M059J (cell line): ENCODE measurements at regions not wholly inside any gene's neighbourhood (a gene's known extent, or its start where the extent isn't known, plus 50 kb on each side); places are given as distances from the start of the nearest gene placed in this dataset.
"Not testable (repeated sequence)": the region's sequence is repeated elsewhere in the genome, so short reads cannot be mapped to it uniquely, and the experiment has no call there.

ENCODE experiments used
- DNase-seq: peaks from one replicate; pipeline ENCODE4 v3.0.0-alpha.2; 2012; ENCODE audit warnings: low read depth

DNA sequence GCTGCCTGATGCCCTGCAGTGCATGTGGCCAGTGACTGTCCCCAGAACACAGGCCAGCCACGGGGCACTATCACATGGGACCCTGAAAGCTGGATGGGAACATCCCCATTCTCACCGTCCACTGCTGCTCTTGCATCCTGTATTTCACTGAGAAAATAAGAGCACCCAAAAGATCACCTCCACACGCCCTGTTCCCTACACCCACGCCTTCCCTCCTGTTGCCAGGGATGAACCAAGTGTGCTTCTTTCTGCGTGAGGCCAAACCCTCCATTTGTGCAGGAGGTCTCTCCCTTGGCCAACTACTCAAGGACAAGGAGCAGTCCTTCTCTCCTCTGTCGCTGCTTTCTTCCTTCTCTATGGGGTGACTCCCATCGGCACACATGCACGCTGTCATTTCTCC is 118.3 kb downstream of the LRRC37A3 start:
- DNase-seq = not testable (repeated sequence)

DNA sequence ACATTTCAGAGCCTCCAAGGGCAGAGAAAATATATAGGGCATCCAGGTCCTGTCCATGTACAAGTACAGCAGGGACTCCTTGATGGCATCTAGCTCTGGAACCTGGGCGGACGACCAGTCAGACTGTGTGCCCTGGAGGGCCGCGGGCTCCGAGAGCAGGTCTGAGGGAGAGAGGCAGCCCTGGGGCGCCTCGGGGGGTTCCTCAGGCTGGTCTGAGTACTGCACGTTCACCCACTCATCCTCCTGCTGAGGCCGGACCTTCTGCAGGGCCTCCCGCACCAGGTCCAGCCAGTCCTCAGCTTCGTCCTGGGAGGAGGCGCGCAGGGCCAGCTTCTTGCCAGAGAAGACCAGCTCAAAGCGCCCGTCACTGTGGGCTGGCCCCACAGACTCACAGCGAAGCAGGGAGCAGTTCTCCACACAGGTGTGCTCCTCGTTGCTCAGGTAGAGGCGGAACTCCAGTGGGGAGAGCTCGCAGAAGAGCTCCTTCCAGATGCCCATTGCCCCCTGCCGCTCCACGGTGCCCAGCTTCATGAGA is 118.8 kb downstream of the LRRC37A3 start:
- DNase-seq = not testable (repeated sequence)

- not testable (repeated sequence) for DNase-seq
Observed at GRCh38 chr17:64799543-64800188, 119.6 kb downstream of the LRRC37A3 start.

DNA sequence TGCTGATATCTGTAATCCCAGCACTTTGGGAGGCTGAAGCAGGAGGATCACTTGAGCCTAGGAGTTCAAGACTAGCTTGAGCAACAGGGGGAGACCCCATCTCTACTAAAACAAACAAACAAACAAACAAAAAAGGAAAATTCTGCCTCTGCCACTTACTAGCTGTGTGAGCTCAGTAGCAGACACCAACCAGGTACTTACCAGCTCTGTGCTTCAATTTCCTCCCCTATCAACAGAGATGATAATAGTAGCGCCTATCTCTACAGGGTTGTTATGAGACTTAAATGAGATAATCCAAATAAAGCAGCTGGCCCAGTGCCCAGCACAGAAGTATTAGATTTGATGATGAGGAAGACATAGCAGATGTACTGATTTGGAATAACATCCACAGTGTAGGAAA is 120.3 kb downstream of the LRRC37A3 start:
- not testable (repeated sequence) for DNase-seq

DNA sequence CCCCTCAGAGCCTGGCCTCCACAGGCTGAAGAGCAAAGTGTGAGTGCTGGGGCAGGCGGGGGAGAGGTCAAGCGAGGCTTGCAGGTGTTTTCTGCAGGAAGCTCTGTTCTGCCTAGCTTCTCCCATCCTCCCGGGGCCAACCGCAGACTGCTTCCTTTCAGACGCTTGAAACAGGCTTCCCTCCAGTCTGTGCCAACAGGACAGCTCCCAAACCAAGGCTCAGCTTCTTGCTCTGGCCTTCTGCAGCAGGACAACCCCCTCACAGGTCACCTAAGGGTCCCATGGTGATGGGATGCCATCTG is 120.8 kb downstream of the LRRC37A3 start:
- not testable (repeated sequence) for DNase-seq

- not testable (repeated sequence) for DNase-seq
Observed at GRCh38 chr17:64797746-64798488, 121.4 kb downstream of the LRRC37A3 start.

DNA sequence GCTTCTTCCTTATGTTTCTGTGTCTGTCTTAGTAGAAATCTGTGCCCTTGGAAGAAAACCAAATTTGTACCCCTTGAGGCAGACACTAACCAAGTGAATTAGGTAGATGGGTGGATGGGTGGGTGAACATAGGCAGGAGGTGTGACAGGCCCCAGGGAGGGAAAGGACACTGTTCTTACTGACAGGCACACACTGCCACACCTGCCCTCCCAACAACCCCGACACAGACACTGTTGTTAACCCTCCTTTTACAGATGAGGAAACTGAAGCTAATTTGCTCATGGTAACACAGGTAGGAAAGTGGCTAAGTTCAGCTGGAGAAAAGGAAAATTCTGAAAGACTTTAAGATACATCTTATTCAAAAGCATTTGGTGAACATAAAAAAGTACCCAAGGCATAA is 123.9 kb downstream of the LRRC37A3 start:
- DNase-seq = not testable (repeated sequence)

DNA sequence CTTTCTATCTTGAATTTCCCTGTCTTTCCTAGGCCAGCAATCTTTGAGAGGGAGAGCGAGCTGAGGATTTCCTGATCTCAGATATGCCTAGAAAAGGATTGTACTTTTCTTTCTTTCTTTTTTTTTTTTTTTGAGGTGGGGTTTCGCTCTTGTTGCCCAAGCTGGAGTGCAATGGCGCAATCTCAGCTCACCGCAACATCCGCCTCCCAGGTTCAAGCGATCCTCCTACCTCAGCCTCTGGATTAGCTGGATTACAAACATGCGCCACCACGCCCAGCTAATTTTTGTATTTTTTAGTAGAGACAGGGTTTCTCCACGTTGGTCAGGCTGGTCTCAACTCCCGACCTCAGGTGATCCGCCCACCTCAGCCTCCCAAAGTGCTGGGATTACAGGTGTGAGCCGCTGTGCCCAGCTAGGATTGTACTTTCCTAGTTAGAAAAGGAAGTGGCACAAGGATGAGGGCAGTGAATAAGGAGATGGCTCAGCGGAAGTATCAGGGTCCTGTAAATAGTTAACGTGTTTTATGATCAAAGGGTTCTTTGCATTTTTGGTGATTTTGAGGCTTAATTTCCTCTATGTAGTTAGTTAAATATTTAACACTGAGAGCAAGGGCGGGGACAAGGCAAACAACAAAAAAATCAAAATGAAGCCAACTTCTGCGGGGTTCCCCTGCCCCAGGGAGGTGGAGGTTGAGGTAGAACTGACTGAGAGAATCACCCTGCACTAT is 124.6 kb downstream of the LRRC37A3 start:
- DNase-seq = not testable (repeated sequence)

- not testable (repeated sequence) for DNase-seq
Observed at GRCh38 chr17:64794113-64794512, 125.2 kb downstream of the LRRC37A3 start.

GRCh38 chr17:64792793-64793575 is 126.3 kb downstream of the LRRC37A3 start:
- DNase-seq = peak; percentile 79

- not testable (repeated sequence) for DNase-seq
Observed at GRCh38 chr17:64792276-64792675, 127.0 kb downstream of the LRRC37A3 start.

GRCh38 chr17:64791691-64792090 is 127.6 kb downstream of the LRRC37A3 start:
- DNase-seq = not testable (repeated sequence)

- DNase-seq = not testable (repeated sequence)
Observed at GRCh38 chr17:64791226-64791625, 128.1 kb downstream of the LRRC37A3 start.

DNA sequence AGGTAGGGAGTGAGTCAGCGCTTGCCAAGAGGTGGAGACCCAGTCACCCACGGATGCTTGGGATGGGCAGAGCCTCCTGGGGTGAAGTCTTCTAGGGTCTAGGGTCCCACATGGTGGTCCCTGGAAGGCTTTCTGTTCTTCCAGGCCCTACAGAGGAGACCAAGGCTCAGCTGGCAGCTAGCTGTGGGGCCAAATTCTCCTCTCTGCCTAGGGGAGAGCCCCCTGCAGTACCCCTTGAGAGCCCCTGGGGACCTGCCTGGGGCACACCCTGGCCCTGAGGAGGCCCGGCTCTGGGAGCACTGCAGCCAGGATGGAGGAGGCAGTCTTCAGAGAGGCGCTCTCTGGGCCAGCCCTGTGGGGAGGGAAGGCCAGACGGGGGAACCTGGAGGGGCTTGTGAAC is 128.6 kb upstream of the SMURF2 start:
- not testable (repeated sequence) for DNase-seq

- not testable (repeated sequence) for DNase-seq
Observed at GRCh38 chr17:64790193-64790592, 128.1 kb upstream of the SMURF2 start.

- not testable (repeated sequence) for DNase-seq
Observed at GRCh38 chr17:64789061-64789445, 126.9 kb upstream of the SMURF2 start.

DNA sequence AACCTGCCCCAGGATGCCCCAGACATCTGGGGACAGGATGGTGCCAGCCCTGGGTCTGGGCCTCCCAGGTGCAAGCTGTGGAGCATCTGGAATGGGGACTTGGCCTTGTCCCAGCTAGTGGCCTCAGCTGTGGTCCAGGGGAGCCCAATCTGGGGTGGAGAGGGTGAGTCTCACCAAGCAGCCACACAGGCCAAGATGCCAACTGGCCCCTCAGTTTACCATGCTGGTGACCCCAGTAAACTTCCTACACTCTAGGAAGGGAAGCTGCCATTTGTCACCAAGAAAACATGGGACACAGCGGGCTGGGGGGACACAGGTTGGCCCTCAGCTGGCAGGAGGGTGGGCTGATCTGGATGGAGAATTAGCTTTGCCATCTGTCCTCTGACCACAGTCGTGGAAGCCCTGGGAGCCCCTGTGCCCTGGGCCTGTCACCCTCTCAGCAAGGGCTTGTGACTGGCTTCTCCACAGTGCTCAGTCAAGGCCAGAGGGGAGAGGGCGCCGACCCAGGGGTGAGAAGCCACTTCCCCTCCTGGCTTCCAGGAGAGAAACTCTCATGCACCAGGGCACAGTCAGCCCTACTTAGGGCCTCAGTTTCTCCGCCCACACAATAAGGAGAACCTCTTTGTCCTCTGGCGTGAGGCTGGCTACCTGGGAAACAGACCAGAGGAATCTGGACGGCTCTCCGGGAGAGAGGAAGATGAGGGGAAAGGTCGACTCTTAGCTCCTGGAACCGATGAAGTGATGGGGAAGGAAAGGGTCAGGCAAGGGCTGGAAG is 126.4 kb upstream of the SMURF2 start:
- no peak for DNase-seq

DNA sequence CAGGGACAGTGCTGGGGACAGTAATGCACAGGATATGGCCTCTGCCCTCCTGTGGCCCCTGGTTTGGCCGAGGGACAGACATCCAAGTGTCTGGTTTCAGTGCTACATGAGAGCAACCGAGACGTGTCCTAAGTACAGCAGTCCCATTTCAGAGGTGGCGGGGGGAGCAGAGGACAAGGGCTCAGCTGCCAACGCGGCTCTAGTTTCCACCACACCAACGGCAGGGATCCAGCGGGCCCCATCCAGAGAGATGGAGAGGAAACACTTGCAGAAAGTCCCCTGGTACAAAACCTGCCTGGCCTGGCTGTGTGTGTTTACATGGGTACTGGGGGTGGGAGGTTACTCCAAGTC is 125.8 kb upstream of the SMURF2 start:
- DNase-seq = no peak

- no peak for DNase-seq
Observed at GRCh38 chr17:64787255-64787920, 125.3 kb upstream of the SMURF2 start.

- no peak for DNase-seq
Observed at GRCh38 chr17:64786337-64786736, 124.2 kb upstream of the SMURF2 start.
